Esophagus muscularis mucosa (tissue), 3 donors: ENCODE measurements at regions not wholly inside any gene's neighbourhood (a gene's known extent, or its start where the extent isn't known, plus 50 kb on each side); places are given as distances from the start of the nearest gene placed in this dataset.

ENCODE experiments used
- POLR2A ChIP-seq: fragments of 450-650 bp; IDR thresholded peaks from one replicate; pipeline ENCODE4 v1.6.1; 2017; ENCODE audit warnings: antibody characterized with exemption, moderate library complexity, mild to moderate bottlenecking, low read depth
- TF ChIP-seq, protein P1 (sequence below), 3 experiments: fragments of 200-600 bp in 2 of 3; fragments of 450-650 bp in 1 of 3; sonication (generic) in 2 of 3; IDR thresholded peaks; one replicate each; pipeline ENCODE4 v1.5.1; 2017 to 2019; ENCODE audit warnings: antibody characterized with exemption in 3 of 3, mild to moderate bottlenecking in 2 of 3, moderate library complexity in 1 of 3

DNA sequence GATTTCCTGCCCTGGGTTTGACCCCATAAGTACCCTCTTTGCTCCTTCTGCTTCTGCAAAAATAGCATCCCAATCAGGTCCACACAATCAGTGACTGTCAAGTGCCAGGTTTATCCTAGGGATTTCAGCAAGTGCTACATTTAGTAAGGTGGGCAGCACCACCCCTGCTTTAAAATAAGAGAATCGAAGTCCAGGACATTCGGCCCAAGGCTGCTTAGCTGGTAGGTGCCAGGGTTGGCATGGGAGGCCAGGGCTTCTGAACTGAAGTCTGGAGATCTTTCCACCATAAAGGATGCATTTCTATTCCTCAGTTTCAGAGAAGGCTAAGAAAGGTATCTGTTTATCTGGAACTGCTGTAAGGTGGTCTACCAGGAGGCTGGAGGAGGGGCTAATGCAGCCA lies 408.3 kb downstream of the ZNF536 start:
- no peak for TF ChIP-seq POLR2A
- TF ChIP-seq, protein P1, sequence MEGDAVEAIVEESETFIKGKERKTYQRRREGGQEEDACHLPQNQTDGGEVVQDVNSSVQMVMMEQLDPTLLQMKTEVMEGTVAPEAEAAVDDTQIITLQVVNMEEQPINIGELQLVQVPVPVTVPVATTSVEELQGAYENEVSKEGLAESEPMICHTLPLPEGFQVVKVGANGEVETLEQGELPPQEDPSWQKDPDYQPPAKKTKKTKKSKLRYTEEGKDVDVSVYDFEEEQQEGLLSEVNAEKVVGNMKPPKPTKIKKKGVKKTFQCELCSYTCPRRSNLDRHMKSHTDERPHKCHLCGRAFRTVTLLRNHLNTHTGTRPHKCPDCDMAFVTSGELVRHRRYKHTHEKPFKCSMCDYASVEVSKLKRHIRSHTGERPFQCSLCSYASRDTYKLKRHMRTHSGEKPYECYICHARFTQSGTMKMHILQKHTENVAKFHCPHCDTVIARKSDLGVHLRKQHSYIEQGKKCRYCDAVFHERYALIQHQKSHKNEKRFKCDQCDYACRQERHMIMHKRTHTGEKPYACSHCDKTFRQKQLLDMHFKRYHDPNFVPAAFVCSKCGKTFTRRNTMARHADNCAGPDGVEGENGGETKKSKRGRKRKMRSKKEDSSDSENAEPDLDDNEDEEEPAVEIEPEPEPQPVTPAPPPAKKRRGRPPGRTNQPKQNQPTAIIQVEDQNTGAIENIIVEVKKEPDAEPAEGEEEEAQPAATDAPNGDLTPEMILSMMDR (IDR thresholded peaks at IDR 0.05), result no peak
